Heart right ventricle (tissue), 16 donors: ENCODE measurements at regions not wholly inside any gene's neighbourhood (a gene's known extent, or its start where the extent isn't known, plus 50 kb on each side); places are given as distances from the start of the nearest gene placed in this dataset.

Experiments
- ATAC-seq, 8 donors: fragments of 200-7000 bp; cut with Tn5 transposase; one replicate each; pipeline ENCODE4 v1.9.1; 2020; ENCODE audit warnings: mild to moderate bottlenecking in 8 of 8, moderate library complexity in 8 of 8, moderate number of reproducible peaks in 1 of 8
- DNase-seq, 2 donors: peaks; one replicate each; pipeline ENCODE4 v3.0.0-alpha.2; 2020
- H3K27ac ChIP-seq, 10 donors: fragments of 200-600 bp; sonication (generic) in 2 of 10; one replicate each; pipeline versions ENCODE4 v1.5.0 to v1.8.0; 2020 to 2022; ENCODE audit warnings: mild to moderate bottlenecking in 3 of 10
- H3K27me3 ChIP-seq, 7 donors: fragments of 200-600 bp; one replicate each; pipeline ENCODE4 v1.8.0; 2021 to 2022; ENCODE audit warnings: mild to moderate bottlenecking in 2 of 7
- H3K36me3 ChIP-seq, 9 donors: fragments of 200-600 bp; sonication (generic) in 1 of 9; one replicate each; pipeline versions ENCODE4 v1.5.0 to v1.8.0; 2020 to 2022; ENCODE audit warnings: mild to moderate bottlenecking in 2 of 9
- H3K4me1 ChIP-seq, 9 donors: fragments of 200-600 bp; sonication (generic) in 1 of 9; one replicate each; pipeline versions ENCODE4 v1.5.0 to v1.8.0; 2020 to 2022; ENCODE audit warnings: mild to moderate bottlenecking in 4 of 9
- H3K4me3 ChIP-seq, 10 donors: fragments of 200-600 bp; sonication (generic) in 2 of 10; one replicate each; pipeline versions ENCODE4 v1.5.0 to v1.8.0; 2020 to 2022; ENCODE audit warnings: mild to moderate bottlenecking in 7 of 10, moderate library complexity in 2 of 10
- H3K9me3 ChIP-seq, 11 donors: fragments of 200-600 bp in 10 of 11; sonication (generic) in 2 of 11; one replicate each; pipeline versions ENCODE4 v1.5.0 to v1.8.0; 2013 to 2022; ENCODE audit warnings: mild to moderate bottlenecking in 2 of 11, control low read depth in 1 of 11, moderate library complexity in 1 of 11
- WGBS, 2 donors: extraction: QIAGEN DNeasy Blood & Tissue Kit; methylation state at CpG; one replicate each; pipeline ENCODE4 v1.1.7; 2013; ENCODE audit warnings: inconsistent platforms in 1 of 2; 5-methylcytosine and 5-hydroxymethylcytosine counted together
- intact Hi-C, 10 donors: fragments of 100-400 bp; cut with DNase I; formaldehyde crosslinking; loops; one replicate each; pipeline versions ENCODE4 v1.11.1 to v1.14.2; 2022
- TF ChIP-seq, protein P1 (sequence below), 9 donors: fragments of 200-600 bp; sonication (generic) in 2 of 9; IDR thresholded peaks; one replicate each; pipeline versions ENCODE4 v1.5.0 to v1.8.0; 2021 to 2022; ENCODE audit warnings: antibody characterized with exemption in 9 of 9, mild to moderate bottlenecking in 5 of 9, moderate library complexity in 1 of 9
- donor health status: Arrhythmogenic right ventricular cardiomyopathy.
- donor health status: ischemic (EF 13 %, LVEDD 7.1; RV severe dilation, severe dysfunction).
- donor health status: healthy with polysubstance abuse.
- donor health status: DM: no; HTN: yes; CAD: no.
- donor health status: DM: no; HTN: no; CAD: no.
- donor health status: ischemic (EF 25% LVEDD 6.9; RV normal size, moderate dysfunction).
- donor health status: ischemic (EF 25% LVEDD 5.7; RV mildly dilated, moderate dysfunction).
- donor health status: healthy.
- donor health status: DM: yes; HTN: yes; CAD: no.
- donor health status: Ischemic cardiomyopathy.
- donor health status: ischemic (EF 35%, LVEDD 5.7; RV mildly dilated, moderate dysfunction).
- donor health status: nonischemic (EF 11% LVEDD 7.7; RV severe dilation, severe dysfunction).
- donor health status: DM: yes; HTN: yes; CAD: no.
- donor health status: PGD.
- donor health status: ischemic (EF 29% LVEDD 5.4; RV normal size, mild dysfunction).
- donor health status: nonischemic (EF 23%, LVEDD 6.1; RV moderate dilation, normal function).

- Histone ChIP-seq H3K27ac (no peak overlapping the region), H3K4me1 (no peaks in the 10 kb centered on the region), H3K36me3 (no peaks in the 10 kb centered on the region), H3K4me3 (no peak overlapping the region), H3K27me3 (no peaks in the 10 kb centered on the region), H3K9me3 (no peaks in the 10 kb centered on the region)
- TF ChIP-seq, protein P1, sequence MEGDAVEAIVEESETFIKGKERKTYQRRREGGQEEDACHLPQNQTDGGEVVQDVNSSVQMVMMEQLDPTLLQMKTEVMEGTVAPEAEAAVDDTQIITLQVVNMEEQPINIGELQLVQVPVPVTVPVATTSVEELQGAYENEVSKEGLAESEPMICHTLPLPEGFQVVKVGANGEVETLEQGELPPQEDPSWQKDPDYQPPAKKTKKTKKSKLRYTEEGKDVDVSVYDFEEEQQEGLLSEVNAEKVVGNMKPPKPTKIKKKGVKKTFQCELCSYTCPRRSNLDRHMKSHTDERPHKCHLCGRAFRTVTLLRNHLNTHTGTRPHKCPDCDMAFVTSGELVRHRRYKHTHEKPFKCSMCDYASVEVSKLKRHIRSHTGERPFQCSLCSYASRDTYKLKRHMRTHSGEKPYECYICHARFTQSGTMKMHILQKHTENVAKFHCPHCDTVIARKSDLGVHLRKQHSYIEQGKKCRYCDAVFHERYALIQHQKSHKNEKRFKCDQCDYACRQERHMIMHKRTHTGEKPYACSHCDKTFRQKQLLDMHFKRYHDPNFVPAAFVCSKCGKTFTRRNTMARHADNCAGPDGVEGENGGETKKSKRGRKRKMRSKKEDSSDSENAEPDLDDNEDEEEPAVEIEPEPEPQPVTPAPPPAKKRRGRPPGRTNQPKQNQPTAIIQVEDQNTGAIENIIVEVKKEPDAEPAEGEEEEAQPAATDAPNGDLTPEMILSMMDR (IDR thresholded peaks at IDR 0.05), result no peak
- DNase-seq (no peak), ATAC-seq (no peak)
- intact Hi-C loops, result no loop called here
Observed at GRCh38 chr16:51941412-51941811, 605.5 kb downstream of the TOX3 start.

DNA sequence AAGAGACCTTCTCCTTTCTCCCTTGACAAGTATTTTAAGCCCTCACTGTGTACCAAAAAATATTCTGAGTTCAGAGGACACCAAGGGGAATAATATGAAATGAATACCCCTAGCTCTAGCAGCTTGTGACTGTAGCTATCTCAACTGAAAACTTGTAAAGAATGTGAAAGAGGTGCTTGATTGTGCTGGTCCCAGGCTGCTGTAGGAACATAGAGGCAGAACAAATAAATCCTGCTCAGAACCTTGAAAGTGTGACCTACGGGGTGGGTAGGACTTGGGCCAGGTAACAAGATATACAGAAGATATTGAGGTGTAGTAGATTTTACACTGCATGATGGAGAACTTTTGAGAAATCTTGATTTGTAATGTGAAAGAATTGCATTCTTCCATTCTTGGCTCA is 606.8 kb downstream of the TOX3 start:
- WGBS, 2 donors, result 55 to 67% methylated on average over 1 of the region's 1 CpG

GRCh38 chr16:51939378-51939871 is 607.5 kb downstream of the TOX3 start:
- H3K4me3 ChIP-seq, result no peak overlapping the region
- no peak for DNase-seq
- WGBS, 2 donors, result 50 to 53% methylated on average over 7 of the region's 7 CpGs
- intact Hi-C loops, result no loop called here
- H3K4me1 ChIP-seq, result no peaks in the 10 kb centered on the region
- no peak overlapping the region for H3K27ac ChIP-seq
- no peaks in the 10 kb centered on the region for H3K36me3 ChIP-seq
- no peaks in the 10 kb centered on the region for H3K27me3 ChIP-seq
- ATAC-seq, result no peak
- no peaks in the 10 kb centered on the region for H3K9me3 ChIP-seq
- TF ChIP-seq, protein P1 (IDR thresholded peaks at IDR 0.05), result no peak

More for the DNA sequence above, 606.8 kb downstream of the TOX3 start:
- Histone ChIP-seq H3K27me3 (no peaks in the 10 kb centered on the region), H3K4me3 (no peak overlapping the region), H3K36me3 (no peaks in the 10 kb centered on the region), H3K4me1 (no peaks in the 10 kb centered on the region), H3K27ac (no peak overlapping the region), H3K9me3 (no peaks in the 10 kb centered on the region)
- DNase-seq (no peak), ATAC-seq (no peak)
- TF ChIP-seq, protein P1 (IDR thresholded peaks at IDR 0.05), result no peak
- intact Hi-C loops, result no loop called here

DNA sequence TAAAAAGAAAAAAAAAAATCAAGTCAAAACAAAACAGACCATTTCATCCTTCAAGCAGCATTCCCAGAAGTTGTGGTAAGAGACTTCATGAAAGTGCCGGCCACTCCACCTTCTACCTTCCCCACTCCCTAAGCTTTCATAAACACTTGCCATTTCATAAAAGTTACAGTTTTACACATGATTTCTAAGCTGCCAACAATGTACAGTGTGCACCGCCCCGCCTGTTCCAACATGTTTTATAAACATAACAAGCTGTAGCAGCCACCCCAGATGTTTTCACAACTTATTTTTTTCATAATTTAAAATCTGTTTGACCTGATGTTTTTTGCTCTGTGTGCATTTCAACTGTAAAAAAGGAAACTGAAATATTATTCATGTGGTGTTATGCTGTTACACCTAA is 608.1 kb downstream of the TOX3 start:
- DNase-seq, result no peak
- intact Hi-C loops, result no loop called here

More for the DNA sequence above, 608.1 kb downstream of the TOX3 start:
- 87 to 92% methylated on average over 3 of the region's 3 CpGs for WGBS, 2 donors
- H3K36me3 ChIP-seq, result no peaks in the 10 kb centered on the region
- TF ChIP-seq, protein P1 (IDR thresholded peaks at IDR 0.05), result no peak
- no peaks in the 10 kb centered on the region for H3K4me1 ChIP-seq
- H3K27ac ChIP-seq, result no peak overlapping the region
- no peak for ATAC-seq
- no peaks in the 10 kb centered on the region for H3K9me3 ChIP-seq
- H3K4me3 ChIP-seq, result no peak overlapping the region
- H3K27me3 ChIP-seq, result no peaks in the 10 kb centered on the region
